GM19025 (cell line): ENCODE measurements at regions not wholly inside any gene's neighbourhood (a gene's known extent, or its start where the extent isn't known, plus 50 kb on each side); places are given as distances from the start of the nearest gene placed in this dataset.

Experiments
- ATAC-seq: cut with Tn5 transposase; IDR thresholded peaks from one replicate; pipeline ENCODE4 v1.9.1; 2021; ENCODE audit warnings: mild to moderate bottlenecking, low read depth, moderate library complexity; ENCODE audit not compliant: unreplicated experiment

DNA sequence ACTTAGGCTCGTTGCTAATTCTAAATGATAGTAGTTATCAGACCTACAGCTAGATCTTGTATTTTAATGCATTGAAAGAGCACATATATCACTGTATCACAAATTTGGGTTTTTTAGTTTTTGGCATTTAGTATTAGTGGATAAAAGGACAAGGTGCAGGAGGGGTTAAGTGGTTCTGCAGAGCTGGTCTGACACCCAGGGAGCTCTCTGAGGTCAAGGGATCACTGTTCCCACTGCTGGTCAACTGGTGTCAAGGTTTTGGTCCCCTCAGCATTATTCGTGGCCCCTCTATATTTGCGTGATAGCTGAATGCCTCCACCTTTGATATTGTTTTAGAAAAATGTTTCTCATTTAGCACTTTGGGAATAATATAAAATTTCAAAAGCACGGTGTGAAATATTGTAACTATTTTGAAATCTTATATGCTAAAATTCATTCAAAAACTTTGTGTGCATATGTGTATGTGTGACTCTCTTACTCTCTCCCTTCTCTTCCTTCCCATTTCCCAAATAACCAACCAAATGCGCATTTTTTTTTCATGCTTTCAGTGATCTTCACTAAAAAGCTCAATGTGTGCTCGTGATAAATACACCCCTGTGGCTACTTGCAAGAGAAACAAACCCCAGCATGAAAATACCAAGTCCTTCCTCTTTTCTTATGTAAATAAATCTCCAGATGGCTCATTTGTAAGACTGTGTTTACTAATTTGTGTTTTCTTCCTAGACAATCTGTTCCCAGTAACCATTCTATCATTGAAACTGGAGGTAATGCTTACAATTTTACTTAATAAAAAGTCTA, 309.2 kb downstream of the FGFR2 start:
- ATAC-seq, result no peak

DNA sequence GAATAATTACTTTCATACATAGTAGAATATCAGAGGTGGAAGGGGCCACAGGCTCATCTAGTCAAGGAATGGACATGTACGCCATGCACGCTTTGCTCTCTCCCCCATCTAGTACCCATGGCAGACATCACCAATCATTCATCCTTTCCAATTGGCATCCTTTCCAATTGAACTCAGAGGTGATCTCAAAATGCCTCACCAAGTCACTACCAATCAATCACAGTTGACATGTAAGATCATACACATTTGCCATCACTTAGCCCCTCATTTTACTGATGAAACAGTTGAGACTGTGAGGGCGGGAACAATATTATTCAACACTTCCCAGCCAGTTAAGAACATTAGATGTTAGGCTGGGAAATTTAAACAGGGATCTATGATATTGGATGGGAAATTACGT, 308.4 kb downstream of the FGFR2 start:
- ATAC-seq, result no peak

DNA sequence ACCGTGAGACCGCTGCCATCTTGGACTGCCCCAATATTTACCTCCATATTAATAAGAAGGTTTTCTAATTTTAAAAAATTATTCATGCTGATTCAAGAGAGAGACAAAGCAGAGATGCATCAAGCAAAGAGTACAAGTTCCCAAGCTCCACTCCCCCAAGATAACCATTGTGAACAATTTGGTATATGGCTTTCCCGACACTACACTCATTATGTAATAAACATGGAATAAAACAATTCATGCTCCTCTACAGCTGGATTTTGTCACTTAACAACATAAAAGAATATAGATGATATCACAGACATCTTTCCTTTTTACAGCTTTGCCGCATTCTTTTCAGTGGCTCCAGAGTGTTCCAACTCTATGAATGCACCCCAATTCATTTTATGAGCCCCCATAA, 307.6 kb downstream of the FGFR2 start:
- ATAC-seq, result no peak

DNA sequence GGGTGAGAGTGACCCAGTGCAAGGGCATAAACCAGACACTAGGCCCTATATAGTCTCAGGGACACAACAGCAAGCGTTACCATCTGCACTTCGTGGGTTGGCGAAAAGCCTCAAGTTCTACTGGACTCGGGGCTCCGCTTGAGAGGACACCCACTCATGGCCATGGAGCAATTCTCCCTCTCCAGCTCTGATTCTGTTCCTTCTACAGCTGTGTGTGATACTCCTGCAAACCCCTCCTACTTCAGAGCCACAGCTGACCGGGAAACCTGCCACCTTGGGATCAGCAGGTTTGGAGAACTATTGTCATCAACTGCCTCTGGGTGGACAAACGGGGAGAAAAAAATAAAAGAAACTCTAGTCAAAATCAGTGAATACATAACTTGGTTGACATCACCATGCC, 306.9 kb downstream of the FGFR2 start:
- ATAC-seq, result no peak

DNA sequence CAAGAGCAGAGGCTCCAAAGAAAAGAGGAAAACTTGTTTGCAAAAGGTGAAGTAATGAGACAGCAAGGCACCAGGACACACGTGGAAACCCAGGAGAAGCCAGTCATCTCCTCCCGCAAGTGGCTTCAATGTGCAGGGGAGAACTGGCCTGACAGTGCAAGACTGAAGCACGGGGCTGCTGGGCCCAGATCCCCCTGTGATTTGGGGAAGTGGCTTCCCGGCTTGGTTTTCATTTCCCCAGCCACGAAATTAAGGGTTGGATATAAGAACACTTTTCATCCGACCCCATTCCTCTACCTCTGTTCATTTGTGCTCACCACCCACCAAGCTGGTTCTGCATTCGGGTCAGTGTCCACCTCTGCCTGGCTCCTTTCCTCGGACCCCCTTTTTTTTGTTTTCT, 306.4 kb downstream of the FGFR2 start:
- no peak for ATAC-seq

DNA sequence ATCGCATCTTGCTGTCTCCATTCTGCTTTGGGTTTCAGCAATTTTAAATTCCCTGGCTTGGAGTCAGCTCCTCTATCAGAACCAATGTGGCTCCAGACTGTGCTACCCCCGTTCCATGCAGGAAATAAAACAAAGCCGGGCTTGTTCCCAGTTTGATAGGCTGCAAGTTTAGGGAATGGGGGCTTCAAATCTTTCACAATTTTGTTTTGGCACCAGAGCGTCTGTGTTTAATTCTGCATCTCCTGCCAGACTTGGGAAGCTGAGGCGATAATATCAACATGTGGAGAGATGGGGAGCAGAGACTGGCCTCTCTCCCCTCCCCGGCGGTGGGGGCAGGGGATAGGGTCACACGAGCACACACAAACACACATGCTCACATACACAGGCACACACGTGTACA, 305.9 kb downstream of the FGFR2 start:
- ATAC-seq, result no peak

DNA sequence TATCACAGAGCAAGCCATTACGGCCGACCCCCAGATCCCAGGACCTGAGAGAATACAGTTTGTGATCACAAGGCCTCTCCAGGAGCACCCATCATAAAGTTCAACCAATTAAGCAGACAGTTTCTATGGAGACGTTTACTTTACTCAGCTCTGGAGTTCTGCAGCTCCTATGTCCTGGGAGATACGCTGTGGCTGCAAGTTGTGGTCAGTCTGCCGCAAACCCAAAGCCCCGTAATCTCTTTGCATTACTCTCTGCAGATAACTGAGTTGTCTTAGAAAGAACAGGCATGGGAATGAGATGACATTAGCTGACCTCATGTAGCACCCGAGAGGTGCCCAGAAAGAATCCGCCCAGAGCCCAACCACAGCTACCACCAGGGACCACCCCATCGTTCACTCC, 305.1 kb downstream of the FGFR2 start:
- ATAC-seq, result no peak

DNA sequence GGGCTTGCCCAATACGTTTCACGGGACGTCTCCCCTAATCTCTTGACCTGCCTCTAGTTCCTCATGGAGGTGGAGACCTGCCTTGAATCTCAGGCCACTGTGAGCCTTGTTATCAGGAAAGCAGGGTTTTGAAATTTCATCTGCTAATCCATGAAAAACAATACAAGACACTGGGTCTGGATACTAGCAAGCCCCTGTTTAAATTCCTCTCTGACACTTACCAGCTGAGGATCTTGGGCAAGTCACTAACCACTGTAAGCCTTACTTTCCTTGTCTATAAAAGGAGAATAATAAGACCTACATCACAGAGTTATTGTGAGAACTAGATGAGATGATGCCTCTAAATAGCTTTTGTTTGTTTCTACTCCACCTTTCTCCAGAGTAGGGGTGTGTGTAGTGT, 303.6 kb downstream of the FGFR2 start:
- ATAC-seq, result no peak

DNA sequence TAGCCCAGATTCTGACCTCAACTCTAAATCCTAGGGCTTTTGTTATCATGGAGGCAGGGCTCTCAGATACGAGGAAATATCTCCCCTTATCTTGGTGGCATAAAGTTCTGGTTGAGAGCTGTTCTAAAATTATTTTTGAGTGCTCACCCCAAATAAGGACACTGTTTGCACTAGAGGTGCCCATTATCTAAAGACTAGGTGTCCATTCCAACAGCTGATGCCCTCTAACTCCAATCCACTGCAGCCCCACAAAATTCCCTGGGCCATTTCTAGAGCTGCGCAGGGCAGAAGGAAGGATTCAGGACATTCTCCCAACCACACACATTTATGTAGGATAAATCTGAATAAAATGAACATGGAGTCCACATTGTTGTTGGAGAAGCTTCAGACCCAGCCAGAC, 301.9 kb downstream of the FGFR2 start:
- ATAC-seq, result no peak

DNA sequence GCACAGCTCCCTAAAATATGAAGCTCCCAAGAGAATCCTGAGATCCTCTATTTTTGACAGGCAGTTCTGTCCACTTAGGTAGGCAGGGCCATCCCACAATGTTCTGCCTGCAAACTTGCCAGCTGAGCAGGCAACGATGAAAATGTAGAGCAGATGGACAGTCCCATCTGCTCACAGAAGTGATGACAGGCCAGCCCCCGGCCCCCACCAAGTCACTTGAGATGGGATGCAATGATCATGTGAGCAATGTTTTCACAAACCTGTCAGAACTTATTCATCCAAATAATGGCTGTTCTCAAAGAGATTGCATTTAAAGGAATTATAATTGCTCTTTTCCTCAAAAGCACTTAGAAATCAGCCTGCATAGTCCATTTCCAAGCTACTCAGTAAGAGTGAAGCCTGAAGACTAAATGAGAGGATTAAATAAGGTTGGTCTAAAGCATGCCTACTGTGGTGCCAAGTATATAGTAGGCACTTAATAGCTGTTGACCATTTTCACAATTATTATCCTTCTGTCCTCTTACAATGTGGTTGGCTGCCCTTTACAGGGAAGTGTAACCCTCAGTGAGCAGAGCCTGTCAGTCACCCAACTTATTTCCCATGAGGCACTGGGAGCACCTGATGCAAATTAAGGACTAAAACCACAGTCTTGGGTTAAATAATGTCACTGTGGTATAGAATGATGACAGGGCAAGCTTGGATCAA, 301.2 kb downstream of the FGFR2 start:
- no peak for ATAC-seq

DNA sequence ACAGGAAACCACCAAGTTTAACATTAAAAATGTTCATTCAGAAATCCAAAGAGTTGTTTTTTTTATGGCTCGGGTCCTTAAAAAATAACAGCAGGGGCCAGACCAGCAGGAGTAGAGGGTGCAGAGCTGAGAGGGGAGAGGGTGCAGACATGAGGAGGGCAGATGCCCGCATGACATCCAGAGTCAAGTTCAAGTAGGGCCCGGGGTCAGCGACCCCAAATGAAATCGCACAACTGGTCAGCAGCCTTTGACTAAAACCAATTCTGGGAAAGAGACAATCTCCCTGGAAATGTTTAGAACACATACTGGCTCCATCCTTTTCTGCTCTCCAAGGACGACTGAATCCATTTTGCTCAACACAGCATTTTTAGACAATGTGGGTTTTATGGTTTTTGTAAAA, 297.5 kb downstream of the FGFR2 start:
- ATAC-seq, result no peak

DNA sequence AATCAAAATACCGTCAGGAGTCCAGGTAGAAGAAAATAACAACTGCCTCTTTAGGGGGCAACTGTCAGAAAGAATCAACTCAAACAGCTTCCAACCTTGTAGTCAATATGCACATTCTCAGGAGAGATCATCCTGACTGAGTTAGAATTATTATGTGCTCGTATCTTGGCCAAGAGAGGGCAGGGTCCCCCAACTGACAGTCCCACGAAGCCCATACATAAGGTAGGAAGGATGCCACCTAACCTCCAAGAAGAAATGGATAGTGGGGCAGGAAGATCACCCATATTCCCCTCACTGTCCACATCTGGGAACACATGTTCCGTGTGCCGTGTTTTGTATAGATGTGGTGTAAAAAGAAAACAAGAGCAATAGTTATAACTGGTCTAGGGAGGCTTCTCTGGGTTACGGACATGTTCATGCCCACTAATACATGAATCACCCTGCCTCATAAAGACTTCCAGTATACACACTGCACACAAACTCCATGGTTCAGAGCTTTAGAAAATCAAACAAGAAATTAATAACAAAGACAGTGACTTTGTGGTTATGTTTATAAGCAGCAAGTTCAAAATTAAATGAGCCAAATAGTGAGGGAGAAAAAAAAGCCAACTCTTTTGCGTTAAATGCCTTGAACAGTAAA, 295.6 kb downstream of the FGFR2 start:
- ATAC-seq, result no peak

DNA sequence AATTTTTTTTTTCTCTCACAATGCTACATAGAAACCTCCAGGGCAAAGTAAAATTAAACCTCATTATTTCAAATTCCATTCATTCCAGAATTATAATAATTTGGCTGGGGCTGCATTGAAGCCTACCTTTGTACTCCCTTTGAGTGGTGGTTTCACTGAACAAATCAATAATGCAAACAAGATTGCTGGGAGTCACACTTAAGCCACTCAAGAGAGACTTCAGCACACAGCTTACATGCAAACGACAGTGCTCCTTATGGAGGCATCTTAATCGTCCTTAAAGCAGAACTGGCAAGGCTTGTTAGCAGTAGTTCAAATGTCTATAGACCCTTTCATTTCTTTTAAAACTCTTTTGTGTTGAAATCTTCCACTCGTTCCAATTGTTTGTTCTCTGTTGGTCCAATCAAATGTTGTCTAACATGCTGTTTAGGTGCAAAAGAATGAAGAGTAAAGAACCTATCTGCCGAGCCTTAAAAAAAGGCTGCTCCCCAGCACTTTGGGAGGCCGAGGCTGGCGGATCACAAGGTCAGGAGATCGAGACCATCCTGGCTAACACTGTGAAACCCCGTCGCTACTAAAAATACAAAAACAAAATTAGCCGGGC, 294.9 kb downstream of the FGFR2 start:
- no peak for ATAC-seq

DNA sequence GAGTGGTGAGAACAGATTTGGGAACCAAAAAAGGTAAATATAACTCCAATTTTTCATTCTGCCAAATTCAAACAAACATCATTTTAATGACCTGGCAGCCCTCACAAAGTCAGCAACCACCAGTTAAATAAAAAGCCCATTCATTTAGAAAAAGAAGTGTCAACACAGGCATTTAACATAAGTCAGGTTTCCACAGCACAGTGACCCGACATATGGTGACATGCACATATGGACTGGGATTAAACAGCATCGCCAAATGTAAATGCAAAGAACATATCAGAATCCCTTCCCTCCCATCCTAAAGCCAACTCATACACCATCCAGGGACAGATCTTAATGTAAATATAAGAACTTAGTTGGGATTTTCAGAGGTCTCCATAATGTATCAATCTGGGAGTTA, 293.2 kb downstream of the FGFR2 start:
- ATAC-seq, result no peak

DNA sequence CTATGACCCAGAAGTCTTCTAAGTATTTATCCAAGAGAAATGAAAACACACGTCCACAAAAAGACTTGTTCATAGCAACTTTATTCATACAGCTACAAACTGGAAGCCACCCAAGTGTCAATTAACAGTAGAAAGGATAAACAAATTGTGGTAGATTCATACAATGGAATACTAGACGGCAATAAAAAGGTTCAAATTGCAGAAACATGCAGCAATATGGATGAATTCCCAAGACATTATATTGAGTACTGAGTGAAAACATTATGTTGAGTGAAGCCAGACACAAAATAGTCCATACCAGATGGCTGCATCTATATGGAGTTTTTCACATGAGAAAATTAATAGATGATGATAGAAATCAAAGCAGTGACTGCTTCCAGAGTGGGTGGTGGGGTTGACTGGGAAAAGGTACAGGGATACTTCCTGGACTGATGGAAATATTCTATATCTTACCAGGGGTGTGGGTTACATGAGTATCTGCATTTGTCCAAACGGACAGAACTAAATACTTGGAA, 292.0 kb downstream of the FGFR2 start:
- ATAC-seq, result no peak

DNA sequence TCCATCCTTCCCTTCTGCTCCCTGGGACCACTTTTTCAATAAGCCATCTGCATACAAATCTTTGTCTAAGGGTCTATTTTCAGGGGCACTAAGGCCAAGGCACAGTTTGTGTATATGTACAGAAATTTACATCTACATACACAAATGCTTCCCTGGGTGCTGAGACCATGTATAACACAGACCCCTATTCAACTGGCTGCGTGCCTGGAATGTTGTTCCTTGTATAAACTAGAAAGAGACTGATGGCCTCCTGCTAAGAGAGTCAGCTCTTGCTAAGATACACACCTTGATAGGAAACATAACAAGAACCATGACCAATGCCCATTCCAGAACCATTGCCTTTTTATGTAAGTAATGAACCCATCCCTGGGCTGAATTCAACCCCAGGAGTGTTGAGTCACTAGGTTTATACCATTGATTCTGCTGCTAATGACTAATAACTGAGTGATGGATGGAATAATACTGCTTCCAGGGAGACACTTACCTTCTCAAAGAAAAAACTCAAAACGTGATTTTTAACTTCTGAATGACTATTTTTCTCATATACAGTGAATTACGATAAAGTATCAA, 290.7 kb downstream of the FGFR2 start:
- ATAC-seq, result no peak

DNA sequence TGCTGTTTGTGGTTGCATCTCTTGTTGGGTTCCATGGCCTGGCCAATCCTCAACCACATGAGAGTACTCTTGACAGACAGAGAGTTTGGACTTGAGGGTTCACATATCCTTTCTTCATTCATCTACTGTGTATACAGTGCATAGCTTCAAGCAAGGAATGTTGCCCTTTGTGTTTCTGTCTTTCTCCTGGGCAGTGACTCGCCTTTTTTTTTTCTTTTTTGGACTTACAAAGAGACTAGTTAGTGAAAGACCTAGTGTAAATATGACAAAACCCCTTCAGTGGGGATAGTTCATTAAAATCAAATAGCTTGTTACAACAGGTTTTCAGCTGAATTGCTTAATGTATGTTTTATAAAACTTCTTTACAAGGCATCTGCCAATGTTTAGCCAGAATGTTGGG, 290.2 kb downstream of the FGFR2 start:
- no peak for ATAC-seq

DNA sequence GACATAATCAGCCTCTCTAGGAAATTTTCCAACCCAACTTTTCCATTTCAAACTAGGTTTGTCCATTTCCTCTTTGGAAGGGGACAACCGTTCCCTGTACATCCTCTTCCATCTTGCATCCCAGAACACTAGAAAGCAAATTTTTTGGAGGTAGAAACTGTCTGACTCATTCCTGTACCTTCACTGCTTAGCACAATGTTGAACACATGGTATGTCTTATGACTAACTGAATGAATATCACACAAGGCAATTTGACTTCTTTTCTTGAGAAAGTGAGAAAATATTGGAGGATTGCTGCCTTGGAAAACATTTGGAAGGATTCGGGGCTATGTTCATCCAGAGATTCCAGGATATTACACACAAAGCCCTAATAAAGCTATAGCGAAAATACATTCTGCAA, 289.1 kb downstream of the FGFR2 start:
- no peak for ATAC-seq

DNA sequence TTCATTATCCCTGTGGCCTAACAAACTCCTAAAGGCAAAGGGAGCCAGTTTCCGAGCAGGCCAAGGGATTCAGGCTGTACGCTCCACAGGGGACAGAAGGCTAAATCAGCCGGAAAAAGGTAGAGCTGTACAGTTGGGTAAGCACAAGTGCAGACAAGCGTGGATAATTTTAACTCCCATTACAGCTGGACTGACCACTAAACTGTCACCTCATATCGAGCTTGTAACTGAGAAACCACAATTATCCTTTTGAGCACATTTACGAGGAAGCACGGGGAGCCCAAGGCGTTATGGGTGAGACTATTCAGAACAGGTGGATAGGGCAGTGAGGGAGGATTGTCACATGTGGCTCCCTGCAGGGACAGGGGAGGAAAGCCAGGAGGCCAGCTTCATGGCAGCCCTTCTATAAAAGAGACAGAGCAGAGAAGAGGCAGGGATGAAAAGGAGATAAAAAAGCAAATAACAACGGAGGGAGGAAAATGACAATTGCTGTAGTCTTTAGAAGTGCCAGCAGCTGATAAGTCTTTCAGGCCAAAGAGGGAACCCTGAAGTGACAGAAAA, 288.0 kb downstream of the FGFR2 start:
- ATAC-seq, result no peak

DNA sequence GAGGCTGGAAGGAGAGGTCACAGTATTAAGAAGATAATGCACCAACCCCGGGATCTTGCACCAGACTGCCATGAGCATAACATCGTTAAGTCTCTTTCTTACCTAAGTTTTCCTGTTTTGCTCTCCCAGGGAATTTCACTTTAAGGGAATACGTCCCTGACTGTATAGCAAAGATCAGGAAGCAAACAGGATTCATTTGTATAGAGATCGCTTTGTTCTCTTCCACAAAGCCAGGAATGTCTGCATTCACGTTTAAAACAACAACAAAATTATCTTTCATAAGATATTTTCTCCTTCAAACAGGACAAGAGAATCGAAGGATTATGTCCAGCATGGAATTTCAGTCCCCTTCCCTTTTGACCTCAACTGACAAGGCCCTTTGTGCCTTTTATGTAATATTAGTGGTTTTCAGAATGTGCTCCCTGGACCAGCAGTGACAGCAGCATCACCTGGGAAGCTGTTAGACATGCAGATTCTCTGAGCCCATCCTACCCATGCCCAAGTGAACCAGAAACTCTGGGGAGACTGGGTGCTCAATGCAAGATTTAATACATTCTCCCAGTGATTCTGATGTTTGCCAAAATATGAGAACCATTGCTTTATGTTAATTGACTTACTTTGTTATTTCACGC, 286.3 kb downstream of the FGFR2 start:
- no peak for ATAC-seq
